A673 (cell line): ENCODE measurements at regions not wholly inside any gene's neighbourhood (a gene's known extent, or its start where the extent isn't known, plus 50 kb on each side); places are given as distances from the start of the nearest gene placed in this dataset.

ENCODE experiments used
- BruUV-seq: library from RNA; stranded (reverse); fragments of 400-500 nt; replicated peaks from 2 replicates; lab custom pipeline; 2021; lab: Mats Ljungman, UMichigan
- CTCF ChIA-PET: fragments of 300-600 bp; sonication (Branson Sonifier 250); formaldehyde crosslinking; loops from one replicate; lab custom pipeline; 2022; ENCODE audit warnings: antibody characterized with exemption; lab: Charles Lee
- POLR2A ChIA-PET: fragments of 300-600 bp; sonication (Branson Sonifier 250); formaldehyde crosslinking; loops from one replicate; lab custom pipeline; 2022; ENCODE audit warnings: antibody characterized with exemption; ENCODE audit not compliant: low non-redundant PET; lab: Charles Lee
- DNase-seq: peaks from one replicate; pipeline ENCODE4 v3.0.0-alpha.2; 2015; ENCODE audit warnings: low spot score
- H3K27ac ChIP-seq: fragments of 200-600 bp; sonication (generic); 2 replicates; pipeline ENCODE4 v1.5.1; 2016; ENCODE audit warnings: mixed run types, low read depth, mild to moderate bottlenecking, mixed read lengths, antibody characterized with exemption, low read length; ENCODE audit not compliant: poor library complexity, severe bottlenecking
- H3K27me3 ChIP-seq: fragments of 200-600 bp; sonication (generic); replicated peaks from 2 replicates; pipeline ENCODE4 v1.6.1; 2017; ENCODE audit warnings: mixed run types, low read depth, mild to moderate bottlenecking, mixed read lengths, antibody characterized with exemption, low read length; ENCODE audit not compliant: insufficient read depth, poor library complexity
- H3K36me3 ChIP-seq: fragments of 200-600 bp; sonication (generic); 2 replicates; pipeline ENCODE4 v1.6.1; 2016; ENCODE audit warnings: mixed run types, mild to moderate bottlenecking, mixed read lengths, antibody characterized with exemption, low read length; ENCODE audit not compliant: insufficient read depth, poor library complexity, severe bottlenecking
- H3K4me1 ChIP-seq: fragments of 200-600 bp; sonication (generic); 2 replicates; pipeline ENCODE4 v1.6.1; 2017; ENCODE audit warnings: mixed run types, mild to moderate bottlenecking, mixed read lengths, antibody characterized with exemption, low read length; ENCODE audit not compliant: insufficient read depth, poor library complexity, severe bottlenecking
- H3K4me3 ChIP-seq: fragments of 200-600 bp; sonication (generic); 2 replicates; pipeline ENCODE4 v1.5.1; 2016; ENCODE audit warnings: low read depth, mixed run types, mild to moderate bottlenecking, mixed read lengths, low read length; ENCODE audit not compliant: poor library complexity, severe bottlenecking
- H3K9me3 ChIP-seq: fragments of 200-600 bp; sonication (generic); 2 replicates; pipeline ENCODE4 v1.6.1; 2016; ENCODE audit warnings: mixed run types, low read depth, mild to moderate bottlenecking, mixed read lengths, antibody characterized with exemption, low read length; ENCODE audit not compliant: poor library complexity, severe bottlenecking
- CTCF ChIP-seq: fragments of 300-800, 200-600 bp; sonication (generic); conservative IDR thresholded peaks from 2 replicates; pipeline ENCODE4 v1.5.1; 2017; ENCODE audit warnings: low read depth, mild to moderate bottlenecking, antibody characterized with exemption, low read length, moderate library complexity, mixed read lengths
- EZH2 ChIP-seq: fragments of 200-600 bp; sonication (generic); IDR thresholded peaks from 2 replicates; pipeline ENCODE4 v1.6.1; 2017; ENCODE audit warnings: borderline replicate concordance, low read depth, mild to moderate bottlenecking, mixed read lengths, antibody characterized with exemption, low read length; ENCODE audit not compliant: poor library complexity, severe bottlenecking
- intact Hi-C: fragments of 100-400 bp; cut with micrococcal nuclease; formaldehyde crosslinking; loops from one replicate; pipeline ENCODE4 v1.10.0; 2022; ENCODE audit not compliant: unreplicated experiment

GRCh38 chr14:71208702-71209357, 301.6 kb downstream of the PCNX1 start:
- no peak for TF ChIP-seq EZH2
- peak; percentile 40; the same call in 1 of the 2 replicates for TF ChIP-seq CTCF
- H3K27me3 ChIP-seq, result no peaks in the 10 kb centered on the region
- no peak for DNase-seq
- no peak overlapping the region for H3K27ac ChIP-seq
- H3K36me3 ChIP-seq, result no peaks in the 10 kb centered on the region
- no peak overlapping the region for H3K4me3 ChIP-seq
- no peaks in the 10 kb centered on the region for H3K4me1 ChIP-seq
- ChIA-PET POLR2A (no interaction called here), CTCF (interaction anchor here (0.6 kb wide), 1 partner anchor 12 kb away, joined by 3 read pairs; no protein-coding TSS in a partner anchor)
- no peaks in the 10 kb centered on the region for H3K9me3 ChIP-seq
- no TSS peak for BruUV-seq
- intact Hi-C loops, result no loop called here

- BruUV-seq, result no TSS peak
- intact Hi-C loops, result no loop called here
- POLR2A ChIA-PET, result no interaction called here
- Histone ChIP-seq H3K36me3 (no peaks in the 10 kb centered on the region), H3K4me1 (no peaks in the 10 kb centered on the region), H3K4me3 (no peak overlapping the region), H3K27ac (no peak overlapping the region), H3K9me3 (no peaks in the 10 kb centered on the region), H3K27me3 (no peaks in the 10 kb centered on the region)
- no peak for DNase-seq
- CTCF ChIA-PET, result no interaction called here
- no peak for TF ChIP-seq EZH2
- no peak for TF ChIP-seq CTCF
These were observed 302.6 kb downstream of the PCNX1 start for GRCh38 chr14:71209888-71210287.

- no peak overlapping the region for H3K27ac ChIP-seq
- no peak for DNase-seq
- H3K4me1 ChIP-seq, result no peaks in the 10 kb centered on the region
- intact Hi-C loops, result no loop called here
- TF ChIP-seq EZH2 (no peak), CTCF (no peak)
- BruUV-seq, result no TSS peak
- ChIA-PET CTCF (no interaction called here), POLR2A (interaction anchor here (0.6 kb wide), 1 partner anchor 114 kb away, joined by 3 read pairs; no protein-coding TSS in a partner anchor)
- H3K27me3 ChIP-seq, result no peaks in the 10 kb centered on the region
- H3K9me3 ChIP-seq, result no peaks in the 10 kb centered on the region
- no peaks in the 10 kb centered on the region for H3K36me3 ChIP-seq
- no peak overlapping the region for H3K4me3 ChIP-seq
These were observed 304.8 kb downstream of the PCNX1 start for GRCh38 chr14:71212093-71212492.
